ENCODE measurements at regions not wholly inside any gene's neighbourhood (a gene's known extent, or its start where the extent isn't known, plus 50 kb on each side); places are given as distances from the start of the nearest gene placed in this dataset.

GRCh38 chr5:127153521-127153920, 80.2 kb upstream of the C5orf63 start:
- Histone ChIP-seq H3K4me3 (ENCODE audit: low read depth in 2 of 2, low read length in 2 of 2) (no peak overlapping the region), H3K27me3 (ENCODE audit: control insufficient read depth, insufficient read depth, low read length) (no peaks in the 10 kb centered on the region), H3K4me1 (ENCODE audit: control insufficient read depth, insufficient read depth, low read length) (no peaks in the 10 kb centered on the region), H3K9me3 (ENCODE audit: control insufficient read depth, insufficient read depth, low read depth, low read length) (no peaks in the 10 kb centered on the region), H3K36me3 (ENCODE audit: control insufficient read depth, insufficient read depth, low read length) (no peaks in the 10 kb centered on the region), H3K27ac (ENCODE audit: low read length) (no peak overlapping the region)
- ChIA-PET POLR2A (no interaction called here), CTCF (no interaction called here)
- intact Hi-C loops (cut with micrococcal nuclease; ENCODE audit: unreplicated experiment) (no loop called here), in situ Hi-C loops (cut with HindIII; ENCODE audit: low pct_unique_long_range_greater_than_20kb, low sequenced_read_pairs) (no loop called here)
- no peak for DNase-seq (ENCODE audit: low read depth, low spot score)
- no peak for TF ChIP-seq POLR2AphosphoS5 (IDR thresholded peaks at IDR 0.05; ENCODE audit: low read depth, low read length)
- TF ChIP-seq, protein P1, sequence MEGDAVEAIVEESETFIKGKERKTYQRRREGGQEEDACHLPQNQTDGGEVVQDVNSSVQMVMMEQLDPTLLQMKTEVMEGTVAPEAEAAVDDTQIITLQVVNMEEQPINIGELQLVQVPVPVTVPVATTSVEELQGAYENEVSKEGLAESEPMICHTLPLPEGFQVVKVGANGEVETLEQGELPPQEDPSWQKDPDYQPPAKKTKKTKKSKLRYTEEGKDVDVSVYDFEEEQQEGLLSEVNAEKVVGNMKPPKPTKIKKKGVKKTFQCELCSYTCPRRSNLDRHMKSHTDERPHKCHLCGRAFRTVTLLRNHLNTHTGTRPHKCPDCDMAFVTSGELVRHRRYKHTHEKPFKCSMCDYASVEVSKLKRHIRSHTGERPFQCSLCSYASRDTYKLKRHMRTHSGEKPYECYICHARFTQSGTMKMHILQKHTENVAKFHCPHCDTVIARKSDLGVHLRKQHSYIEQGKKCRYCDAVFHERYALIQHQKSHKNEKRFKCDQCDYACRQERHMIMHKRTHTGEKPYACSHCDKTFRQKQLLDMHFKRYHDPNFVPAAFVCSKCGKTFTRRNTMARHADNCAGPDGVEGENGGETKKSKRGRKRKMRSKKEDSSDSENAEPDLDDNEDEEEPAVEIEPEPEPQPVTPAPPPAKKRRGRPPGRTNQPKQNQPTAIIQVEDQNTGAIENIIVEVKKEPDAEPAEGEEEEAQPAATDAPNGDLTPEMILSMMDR (IDR thresholded peaks at IDR 0.05): no peak
- no peak for TF ChIP-seq SIN3A (IDR thresholded peaks at IDR 0.05; ENCODE audit: borderline replicate concordance, insufficient read depth, low read depth, low read length)
- no peak for TF ChIP-seq TCF7L2 (IDR thresholded peaks at IDR 0.05; ENCODE audit: low read depth, low read length)
- ATAC-seq: no peak
- BruUV-seq (replicated peaks): no TSS peak

- CTCF ChIA-PET: no interaction called here
- BruUV-seq (replicated peaks): no TSS peak
- intact Hi-C loops (cut with micrococcal nuclease; ENCODE audit: unreplicated experiment) (no loop called here), in situ Hi-C loops (cut with HindIII; ENCODE audit: low pct_unique_long_range_greater_than_20kb, low sequenced_read_pairs) (no loop called here)
- Histone ChIP-seq H3K27me3 (ENCODE audit: control insufficient read depth, insufficient read depth, low read length) (no peaks in the 10 kb centered on the region), H3K4me1 (ENCODE audit: control insufficient read depth, insufficient read depth, low read length) (no peaks in the 10 kb centered on the region), H3K4me3 (ENCODE audit: low read depth in 2 of 2, low read length in 2 of 2) (no peak overlapping the region), H3K27ac (ENCODE audit: low read length) (no peak overlapping the region), H3K36me3 (ENCODE audit: control insufficient read depth, insufficient read depth, low read length) (no peaks in the 10 kb centered on the region), H3K9me3 (ENCODE audit: control insufficient read depth, insufficient read depth, low read depth, low read length) (no peaks in the 10 kb centered on the region)
- no peak for TF ChIP-seq TCF7L2 (IDR thresholded peaks at IDR 0.05; ENCODE audit: low read depth, low read length)
- no peak for TF ChIP-seq REST (IDR thresholded peaks at IDR 0.05; ENCODE audit: insufficient read depth in 1 of 2, low read depth in 2 of 2, low read length in 1 of 2)
- no peak for TF ChIP-seq POLR2AphosphoS5 (IDR thresholded peaks at IDR 0.05; ENCODE audit: low read depth, low read length)
- TF ChIP-seq SIN3A (IDR thresholded peaks at IDR 0.05; ENCODE audit: borderline replicate concordance, insufficient read depth, low read depth, low read length): no peak
- TF ChIP-seq, protein P1 (IDR thresholded peaks at IDR 0.05): no peak
- POLR2A ChIA-PET: no interaction called here
- ATAC-seq (no peak), DNase-seq (ENCODE audit: low read depth, low spot score) (no peak)
Measured at GRCh38 chr5:127163750-127164149, 90.4 kb upstream of the C5orf63 start.
